ENCODE measurements at regions not wholly inside any gene's neighbourhood (a gene's known extent, or its start where the extent isn't known, plus 50 kb on each side); places are given as distances from the start of the nearest gene placed in this dataset.

GRCh38 chr5:175219366-175219765, 224.6 kb downstream of the DRD1 start (continued):
- TF ChIP-seq, protein P1, sequence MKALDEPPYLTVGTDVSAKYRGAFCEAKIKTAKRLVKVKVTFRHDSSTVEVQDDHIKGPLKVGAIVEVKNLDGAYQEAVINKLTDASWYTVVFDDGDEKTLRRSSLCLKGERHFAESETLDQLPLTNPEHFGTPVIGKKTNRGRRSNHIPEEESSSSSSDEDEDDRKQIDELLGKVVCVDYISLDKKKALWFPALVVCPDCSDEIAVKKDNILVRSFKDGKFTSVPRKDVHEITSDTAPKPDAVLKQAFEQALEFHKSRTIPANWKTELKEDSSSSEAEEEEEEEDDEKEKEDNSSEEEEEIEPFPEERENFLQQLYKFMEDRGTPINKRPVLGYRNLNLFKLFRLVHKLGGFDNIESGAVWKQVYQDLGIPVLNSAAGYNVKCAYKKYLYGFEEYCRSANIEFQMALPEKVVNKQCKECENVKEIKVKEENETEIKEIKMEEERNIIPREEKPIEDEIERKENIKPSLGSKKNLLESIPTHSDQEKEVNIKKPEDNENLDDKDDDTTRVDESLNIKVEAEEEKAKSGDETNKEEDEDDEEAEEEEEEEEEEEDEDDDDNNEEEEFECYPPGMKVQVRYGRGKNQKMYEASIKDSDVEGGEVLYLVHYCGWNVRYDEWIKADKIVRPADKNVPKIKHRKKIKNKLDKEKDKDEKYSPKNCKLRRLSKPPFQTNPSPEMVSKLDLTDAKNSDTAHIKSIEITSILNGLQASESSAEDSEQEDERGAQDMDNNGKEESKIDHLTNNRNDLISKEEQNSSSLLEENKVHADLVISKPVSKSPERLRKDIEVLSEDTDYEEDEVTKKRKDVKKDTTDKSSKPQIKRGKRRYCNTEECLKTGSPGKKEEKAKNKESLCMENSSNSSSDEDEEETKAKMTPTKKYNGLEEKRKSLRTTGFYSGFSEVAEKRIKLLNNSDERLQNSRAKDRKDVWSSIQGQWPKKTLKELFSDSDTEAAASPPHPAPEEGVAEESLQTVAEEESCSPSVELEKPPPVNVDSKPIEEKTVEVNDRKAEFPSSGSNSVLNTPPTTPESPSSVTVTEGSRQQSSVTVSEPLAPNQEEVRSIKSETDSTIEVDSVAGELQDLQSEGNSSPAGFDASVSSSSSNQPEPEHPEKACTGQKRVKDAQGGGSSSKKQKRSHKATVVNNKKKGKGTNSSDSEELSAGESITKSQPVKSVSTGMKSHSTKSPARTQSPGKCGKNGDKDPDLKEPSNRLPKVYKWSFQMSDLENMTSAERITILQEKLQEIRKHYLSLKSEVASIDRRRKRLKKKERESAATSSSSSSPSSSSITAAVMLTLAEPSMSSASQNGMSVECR (CRISPR knock-in tag; IDR thresholded peaks at IDR 0.05; ENCODE audit: borderline replicate concordance): no peak
- no peak for TF ChIP-seq ATF1 (CRISPR knock-in tag; IDR thresholded peaks at IDR 0.05)

GRCh38 chr5:175216991-175217390, 227.0 kb downstream of the DRD1 start:
- no peaks in the 10 kb centered on the region for H3K36me3 Mint-ChIP-seq
- ChIA-PET POLR2A (no interaction called here), CTCF (no interaction called here)
- peaks cover 6% of the 10 kb centered on the region; the same call in 1 of the 2 replicates for H3K4me1 Mint-ChIP-seq
- no peak overlapping the region for H3K27ac Mint-ChIP-seq
- no peaks in the 10 kb centered on the region for H3K9me3 Mint-ChIP-seq
- ATAC-seq (no peak), DNase-seq (ENCODE audit: low spot score) (no peak)
- H3K4me3 Mint-ChIP-seq: no peak overlapping the region
- no peaks in the 10 kb centered on the region for H3K27me3 Mint-ChIP-seq (ENCODE audit: low read depth)
- no peak for TF ChIP-seq ZNF425 (CRISPR knock-in tag; conservative IDR thresholded peaks at IDR 0.05)
- TF ChIP-seq PREB (CRISPR knock-in tag; IDR thresholded peaks at IDR 0.05; ENCODE audit: borderline replicate concordance): no peak
- no peak for TF ChIP-seq E2F4 (CRISPR knock-in tag; IDR thresholded peaks at IDR 0.05; ENCODE audit: borderline replicate concordance, low read depth)
- TF ChIP-seq, protein P2, sequence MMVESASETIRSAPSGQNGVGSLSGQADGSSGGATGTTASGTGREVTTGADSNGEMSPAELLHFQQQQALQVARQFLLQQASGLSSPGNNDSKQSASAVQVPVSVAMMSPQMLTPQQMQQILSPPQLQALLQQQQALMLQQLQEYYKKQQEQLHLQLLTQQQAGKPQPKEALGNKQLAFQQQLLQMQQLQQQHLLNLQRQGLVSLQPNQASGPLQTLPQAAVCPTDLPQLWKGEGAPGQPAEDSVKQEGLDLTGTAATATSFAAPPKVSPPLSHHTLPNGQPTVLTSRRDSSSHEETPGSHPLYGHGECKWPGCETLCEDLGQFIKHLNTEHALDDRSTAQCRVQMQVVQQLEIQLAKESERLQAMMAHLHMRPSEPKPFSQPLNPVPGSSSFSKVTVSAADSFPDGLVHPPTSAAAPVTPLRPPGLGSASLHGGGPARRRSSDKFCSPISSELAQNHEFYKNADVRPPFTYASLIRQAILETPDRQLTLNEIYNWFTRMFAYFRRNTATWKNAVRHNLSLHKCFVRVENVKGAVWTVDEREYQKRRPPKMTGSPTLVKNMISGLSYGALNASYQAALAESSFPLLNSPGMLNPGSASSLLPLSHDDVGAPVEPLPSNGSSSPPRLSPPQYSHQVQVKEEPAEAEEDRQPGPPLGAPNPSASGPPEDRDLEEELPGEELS (CRISPR knock-in tag; IDR thresholded peaks at IDR 0.05): no peak
- TF ChIP-seq, protein P3, sequence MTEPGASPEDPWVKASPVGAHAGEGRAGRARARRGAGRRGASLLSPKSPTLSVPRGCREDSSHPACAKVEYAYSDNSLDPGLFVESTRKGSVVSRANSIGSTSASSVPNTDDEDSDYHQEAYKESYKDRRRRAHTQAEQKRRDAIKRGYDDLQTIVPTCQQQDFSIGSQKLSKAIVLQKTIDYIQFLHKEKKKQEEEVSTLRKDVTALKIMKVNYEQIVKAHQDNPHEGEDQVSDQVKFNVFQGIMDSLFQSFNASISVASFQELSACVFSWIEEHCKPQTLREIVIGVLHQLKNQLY (CRISPR knock-in tag; IDR thresholded peaks at IDR 0.05): no peak
- no peak for TF ChIP-seq RORB (CRISPR knock-in tag; IDR thresholded peaks at IDR 0.05)

DNA sequence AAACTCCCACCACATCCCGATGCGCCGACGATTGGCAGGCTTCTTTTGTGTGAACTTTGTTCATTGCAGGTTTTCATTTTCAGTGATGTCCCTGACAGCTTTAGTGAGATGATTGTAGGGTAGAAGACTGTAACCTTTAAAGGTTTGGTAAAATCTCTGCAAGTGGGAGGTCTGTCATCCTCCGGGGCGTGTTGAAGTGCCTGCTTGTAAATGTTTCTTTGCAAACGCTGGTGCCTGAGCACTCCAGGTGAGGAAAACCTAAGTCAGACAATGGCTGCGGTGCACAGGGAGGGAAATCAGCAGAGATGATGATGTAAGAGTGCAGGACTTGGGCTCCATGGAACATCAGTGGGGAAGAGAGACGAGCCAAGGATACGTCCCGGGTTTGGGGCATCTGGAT, 228.1 kb downstream of the DRD1 start:
- H3K36me3 Mint-ChIP-seq: no peaks in the 10 kb centered on the region
- DNase-seq (ENCODE audit: low spot score) (no peak), ATAC-seq (no peak)
- CTCF ChIA-PET: no interaction called here
- no peak overlapping the region for H3K27ac Mint-ChIP-seq
- 0 out of 2 replicates have a peak, but pooled peaks cover 3% of the 10 kb centered on the region for H3K9me3 Mint-ChIP-seq
- H3K4me3 Mint-ChIP-seq: no peak overlapping the region
- POLR2A ChIA-PET: no interaction called here
- no peaks in the 10 kb centered on the region for H3K27me3 Mint-ChIP-seq (ENCODE audit: low read depth)
- H3K4me1 Mint-ChIP-seq: peaks cover 6% of the 10 kb centered on the region; the same call in 1 of the 2 replicates
- TF ChIP-seq ZNF425 (CRISPR knock-in tag; conservative IDR thresholded peaks at IDR 0.05): no peak
- TF ChIP-seq ZNF219 (CRISPR knock-in tag; IDR thresholded peaks at IDR 0.05; ENCODE audit: borderline replicate concordance): no peak
- no peak for TF ChIP-seq FOXP1 (CRISPR knock-in tag; IDR thresholded peaks at IDR 0.05; ENCODE audit: borderline replicate concordance)
- TF ChIP-seq IRF1 (CRISPR knock-in tag; IDR thresholded peaks at IDR 0.05): no peak
- TF ChIP-seq, protein P4, sequence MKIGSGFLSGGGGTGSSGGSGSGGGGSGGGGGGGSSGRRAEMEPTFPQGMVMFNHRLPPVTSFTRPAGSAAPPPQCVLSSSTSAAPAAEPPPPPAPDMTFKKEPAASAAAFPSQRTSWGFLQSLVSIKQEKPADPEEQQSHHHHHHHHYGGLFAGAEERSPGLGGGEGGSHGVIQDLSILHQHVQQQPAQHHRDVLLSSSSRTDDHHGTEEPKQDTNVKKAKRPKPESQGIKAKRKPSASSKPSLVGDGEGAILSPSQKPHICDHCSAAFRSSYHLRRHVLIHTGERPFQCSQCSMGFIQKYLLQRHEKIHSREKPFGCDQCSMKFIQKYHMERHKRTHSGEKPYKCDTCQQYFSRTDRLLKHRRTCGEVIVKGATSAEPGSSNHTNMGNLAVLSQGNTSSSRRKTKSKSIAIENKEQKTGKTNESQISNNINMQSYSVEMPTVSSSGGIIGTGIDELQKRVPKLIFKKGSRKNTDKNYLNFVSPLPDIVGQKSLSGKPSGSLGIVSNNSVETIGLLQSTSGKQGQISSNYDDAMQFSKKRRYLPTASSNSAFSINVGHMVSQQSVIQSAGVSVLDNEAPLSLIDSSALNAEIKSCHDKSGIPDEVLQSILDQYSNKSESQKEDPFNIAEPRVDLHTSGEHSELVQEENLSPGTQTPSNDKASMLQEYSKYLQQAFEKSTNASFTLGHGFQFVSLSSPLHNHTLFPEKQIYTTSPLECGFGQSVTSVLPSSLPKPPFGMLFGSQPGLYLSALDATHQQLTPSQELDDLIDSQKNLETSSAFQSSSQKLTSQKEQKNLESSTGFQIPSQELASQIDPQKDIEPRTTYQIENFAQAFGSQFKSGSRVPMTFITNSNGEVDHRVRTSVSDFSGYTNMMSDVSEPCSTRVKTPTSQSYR (CRISPR knock-in tag; IDR thresholded peaks at IDR 0.05): no peak

All from WTC11 (cell line).